ENCODE measurements at regions not wholly inside any gene's neighbourhood (a gene's known extent, or its start where the extent isn't known, plus 50 kb on each side); places are given as distances from the start of the nearest gene placed in this dataset.

DNA sequence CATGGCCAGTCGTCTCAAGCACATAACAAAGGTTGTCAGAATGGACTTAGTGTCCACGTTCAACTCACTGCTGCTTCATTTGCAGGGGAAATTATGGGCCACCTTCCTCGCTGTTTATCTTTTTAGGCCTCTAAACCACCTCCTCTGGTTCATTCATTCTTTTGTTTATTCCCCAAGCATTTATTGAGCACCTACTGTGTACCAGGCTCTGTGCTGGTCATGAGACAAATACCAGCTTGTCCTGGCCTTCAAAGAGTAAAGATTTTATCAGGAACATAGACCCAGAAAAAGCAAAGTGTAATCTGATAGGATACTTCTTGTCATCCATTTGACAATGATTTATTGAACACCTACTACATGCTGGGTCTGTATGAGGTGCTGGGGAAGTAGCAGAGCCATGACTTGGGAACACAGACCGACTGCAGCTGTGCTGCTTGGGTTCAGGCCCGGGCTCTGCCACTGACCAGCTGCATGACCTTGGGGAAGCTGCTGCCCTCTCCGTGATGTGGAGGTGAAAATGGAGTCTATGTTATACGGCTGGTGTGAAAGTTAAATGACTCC lies 63.4 kb upstream of the SLC6A6 start:
- TF ChIP-seq, protein P1, sequence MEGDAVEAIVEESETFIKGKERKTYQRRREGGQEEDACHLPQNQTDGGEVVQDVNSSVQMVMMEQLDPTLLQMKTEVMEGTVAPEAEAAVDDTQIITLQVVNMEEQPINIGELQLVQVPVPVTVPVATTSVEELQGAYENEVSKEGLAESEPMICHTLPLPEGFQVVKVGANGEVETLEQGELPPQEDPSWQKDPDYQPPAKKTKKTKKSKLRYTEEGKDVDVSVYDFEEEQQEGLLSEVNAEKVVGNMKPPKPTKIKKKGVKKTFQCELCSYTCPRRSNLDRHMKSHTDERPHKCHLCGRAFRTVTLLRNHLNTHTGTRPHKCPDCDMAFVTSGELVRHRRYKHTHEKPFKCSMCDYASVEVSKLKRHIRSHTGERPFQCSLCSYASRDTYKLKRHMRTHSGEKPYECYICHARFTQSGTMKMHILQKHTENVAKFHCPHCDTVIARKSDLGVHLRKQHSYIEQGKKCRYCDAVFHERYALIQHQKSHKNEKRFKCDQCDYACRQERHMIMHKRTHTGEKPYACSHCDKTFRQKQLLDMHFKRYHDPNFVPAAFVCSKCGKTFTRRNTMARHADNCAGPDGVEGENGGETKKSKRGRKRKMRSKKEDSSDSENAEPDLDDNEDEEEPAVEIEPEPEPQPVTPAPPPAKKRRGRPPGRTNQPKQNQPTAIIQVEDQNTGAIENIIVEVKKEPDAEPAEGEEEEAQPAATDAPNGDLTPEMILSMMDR (IDR thresholded peaks at IDR 0.05) = no peak
- no peak for TF ChIP-seq EZH2 (IDR thresholded peaks at IDR 0.05)
